HFFc6 (cell line): ENCODE measurements at regions not wholly inside any gene's neighbourhood (a gene's known extent, or its start where the extent isn't known, plus 50 kb on each side); places are given as distances from the start of the nearest gene placed in this dataset.

Experiments used
- DNase-seq: peaks from one replicate; pipeline ENCODE4 v3.0.0-alpha.2; 2018
- H3K27ac Mint-ChIP-seq: 2 replicates; pipeline ENCODE4 v1.8.0; 2020; ENCODE audit warnings: mild to moderate bottlenecking, mixed read lengths
- H3K27me3 Mint-ChIP-seq: 2 replicates; pipeline ENCODE4 v1.8.0; 2021; ENCODE audit warnings: mild to moderate bottlenecking, moderate library complexity, mixed read lengths; ENCODE audit not compliant: insufficient read depth
- H3K36me3 Mint-ChIP-seq: 2 replicates; pipeline ENCODE4 v1.8.0; 2021; ENCODE audit warnings: low read depth, mixed read lengths
- H3K4me1 Mint-ChIP-seq: 2 replicates; pipeline ENCODE4 v1.8.0; 2020; ENCODE audit warnings: low read depth, mixed read lengths
- H3K4me3 Mint-ChIP-seq: 2 replicates; pipeline ENCODE4 v1.8.0; 2020; ENCODE audit warnings: mild to moderate bottlenecking, moderate library complexity, mixed read lengths
- H3K9me3 Mint-ChIP-seq: 2 replicates; pipeline ENCODE4 v1.8.0; 2020; ENCODE audit warnings: mild to moderate bottlenecking, mixed read lengths
- CTCF ChIP-seq: fragments of 200-600 bp; sonication (generic); IDR thresholded peaks from 2 replicates; pipeline ENCODE4 v1.5.0; 2021; ENCODE audit warnings: antibody characterized with exemption, mild to moderate bottlenecking

- DNase-seq, result no peak
- H3K36me3 Mint-ChIP-seq, result no peaks in the 10 kb centered on the region
- no peak overlapping the region for H3K27ac Mint-ChIP-seq
- no peaks in the 10 kb centered on the region for H3K4me1 Mint-ChIP-seq
- no peaks in the 10 kb centered on the region; the same call in 1 of the 2 replicates for H3K27me3 Mint-ChIP-seq
- no peak for TF ChIP-seq CTCF
- no peak overlapping the region for H3K4me3 Mint-ChIP-seq
- peaks cover 29% of the 10 kb centered on the region for H3K9me3 Mint-ChIP-seq
Observed at GRCh38 chr4:59945716-59946115, 1254.4 kb upstream of the ADGRL3 start.

GRCh38 chr4:59956366-59956765, 1243.8 kb upstream of the ADGRL3 start:
- Mint-ChIP-seq H3K4me1 (no peaks in the 10 kb centered on the region), H3K27ac (no peak overlapping the region), H3K9me3 (peaks cover 24% of the 10 kb centered on the region), H3K4me3 (no peak overlapping the region), H3K36me3 (no peaks in the 10 kb centered on the region), H3K27me3 (no peaks in the 10 kb centered on the region; the same call in 1 of the 2 replicates)
- no peak for DNase-seq
- TF ChIP-seq CTCF, result no peak

- Mint-ChIP-seq H3K9me3 (peaks cover 20% of the 10 kb centered on the region), H3K36me3 (no peaks in the 10 kb centered on the region), H3K27me3 (no peaks in the 10 kb centered on the region; the same call in 1 of the 2 replicates), H3K4me1 (no peaks in the 10 kb centered on the region), H3K4me3 (no peak overlapping the region), H3K27ac (no peak overlapping the region)
- no peak for TF ChIP-seq CTCF
- no peak for DNase-seq
Observed at GRCh38 chr4:59960143-59960542, 1240.0 kb upstream of the ADGRL3 start.

GRCh38 chr4:59966758-59967157, 1233.4 kb upstream of the ADGRL3 start:
- DNase-seq, result no peak
- Mint-ChIP-seq H3K36me3 (no peaks in the 10 kb centered on the region), H3K27me3 (peaks cover 1% of the 10 kb centered on the region; the same call in 1 of the 2 replicates), H3K9me3 (peaks cover 27% of the 10 kb centered on the region), H3K4me3 (no peak overlapping the region), H3K4me1 (no peaks in the 10 kb centered on the region), H3K27ac (no peak overlapping the region)
- TF ChIP-seq CTCF, result no peak

- Mint-ChIP-seq H3K27ac (no peak overlapping the region), H3K36me3 (no peaks in the 10 kb centered on the region), H3K9me3 (peaks cover 28% of the 10 kb centered on the region), H3K4me3 (no peak overlapping the region), H3K27me3 (peaks cover 1% of the 10 kb centered on the region; the same call in 1 of the 2 replicates), H3K4me1 (no peaks in the 10 kb centered on the region)
- DNase-seq, result no peak
- no peak for TF ChIP-seq CTCF
Observed at GRCh38 chr4:59968796-59969195, 1231.3 kb upstream of the ADGRL3 start.

GRCh38 chr4:59969909-59970308, 1230.2 kb upstream of the ADGRL3 start:
- peaks cover 28% of the 10 kb centered on the region for H3K9me3 Mint-ChIP-seq
- H3K4me3 Mint-ChIP-seq, result no peak overlapping the region
- no peak overlapping the region for H3K27ac Mint-ChIP-seq
- H3K27me3 Mint-ChIP-seq, result peaks cover 1% of the 10 kb centered on the region; the same call in 1 of the 2 replicates
- H3K4me1 Mint-ChIP-seq, result no peaks in the 10 kb centered on the region
- no peak for DNase-seq
- H3K36me3 Mint-ChIP-seq, result no peaks in the 10 kb centered on the region
- TF ChIP-seq CTCF, result no peak
